HG03159 (cell line): ENCODE measurements at regions not wholly inside any gene's neighbourhood (a gene's known extent, or its start where the extent isn't known, plus 50 kb on each side); places are given as distances from the start of the nearest gene placed in this dataset.
"Not testable (repeated sequence)": the region's sequence is repeated elsewhere in the genome, so short reads cannot be mapped to it uniquely, and the experiment has no call there.

ENCODE experiments used
- ATAC-seq: cut with Tn5 transposase; IDR thresholded peaks from one replicate; pipeline ENCODE4 v1.9.1; 2021; ENCODE audit warnings: mild to moderate bottlenecking, moderate library complexity; ENCODE audit not compliant: unreplicated experiment

DNA sequence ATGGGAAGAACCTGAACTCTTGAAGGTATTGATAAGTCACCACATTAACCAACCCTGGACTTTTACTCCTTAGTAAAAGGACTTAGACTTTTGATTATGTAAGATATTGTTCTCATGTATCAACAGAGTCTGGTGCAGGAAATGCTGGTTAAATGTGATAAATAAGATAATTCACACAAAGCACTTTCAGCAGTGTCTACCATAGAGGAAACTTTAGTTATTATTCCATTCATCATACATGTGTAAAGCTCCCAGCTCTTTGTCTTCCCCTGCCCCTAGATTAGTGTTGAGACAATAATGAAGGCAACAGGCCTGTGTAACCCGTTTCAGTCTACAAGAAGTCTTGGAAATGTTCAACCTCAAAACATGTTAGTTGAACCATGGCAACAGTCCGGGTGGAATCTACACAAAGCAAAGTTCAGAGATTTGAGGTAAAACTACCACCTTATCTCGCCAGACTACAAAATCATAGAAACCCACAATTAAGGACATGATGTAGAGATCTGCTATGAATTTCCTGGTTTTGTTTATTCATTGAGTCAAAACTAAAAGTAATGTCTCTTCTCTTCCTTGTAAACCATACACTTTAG is 109.9 kb upstream of the ADO start:
- no peak for ATAC-seq

DNA sequence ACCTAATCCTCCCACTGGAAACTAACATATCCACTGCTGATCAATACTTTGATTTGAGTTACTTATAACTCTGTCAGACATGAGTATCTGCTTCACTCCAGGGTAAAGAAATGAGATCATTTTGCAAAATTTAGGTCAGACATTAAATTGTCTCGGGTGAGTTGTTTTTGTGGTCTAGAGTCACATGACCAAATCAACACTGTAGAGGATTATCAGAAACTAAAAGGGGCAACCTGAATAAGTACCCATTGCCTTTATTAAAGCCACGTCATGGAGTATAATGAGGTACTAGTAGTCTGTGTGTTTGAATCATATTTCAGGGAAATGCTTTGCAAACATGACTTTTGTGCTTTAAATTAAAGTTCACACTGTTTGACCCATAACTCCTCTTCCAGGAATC is 107.7 kb upstream of the ADO start:
- ATAC-seq = no peak

DNA sequence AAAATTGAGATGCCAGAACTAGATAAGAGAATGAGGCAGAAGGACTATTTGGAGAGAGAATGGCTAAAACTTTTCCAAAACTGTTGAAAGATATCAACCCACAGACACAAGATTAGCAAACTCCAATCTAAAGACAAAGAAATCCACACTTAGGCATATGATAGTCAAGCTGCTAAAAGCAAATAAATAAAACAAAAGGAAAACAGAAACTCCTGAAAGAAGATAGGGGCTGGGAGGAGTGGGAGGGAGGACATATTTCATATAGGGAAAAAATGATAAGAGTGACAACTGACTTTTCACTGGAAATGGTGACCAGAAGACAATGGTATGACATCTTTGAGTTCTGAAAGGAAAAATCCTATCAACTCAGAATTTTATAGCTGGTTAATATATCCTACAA is 105.4 kb upstream of the ADO start:
- ATAC-seq = no peak

DNA sequence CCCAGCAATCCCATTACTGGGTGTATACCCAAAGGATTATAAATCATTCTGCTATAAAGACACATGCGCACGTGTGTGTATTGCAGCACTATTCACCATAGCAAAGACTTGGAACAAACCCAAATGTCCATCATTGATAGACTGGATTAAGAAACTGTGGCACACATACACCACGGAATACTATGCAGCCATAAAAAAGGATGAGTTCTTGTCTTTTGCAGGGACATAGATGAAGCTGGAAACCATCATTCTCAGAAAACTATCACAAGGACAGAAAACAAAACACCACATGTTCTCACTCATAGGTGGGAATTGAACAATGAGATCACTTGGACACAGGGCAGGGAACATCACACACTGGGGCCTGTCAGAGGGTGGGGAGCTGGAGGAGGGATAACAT is 100.4 kb upstream of the ADO start:
- ATAC-seq = not testable (repeated sequence)

DNA sequence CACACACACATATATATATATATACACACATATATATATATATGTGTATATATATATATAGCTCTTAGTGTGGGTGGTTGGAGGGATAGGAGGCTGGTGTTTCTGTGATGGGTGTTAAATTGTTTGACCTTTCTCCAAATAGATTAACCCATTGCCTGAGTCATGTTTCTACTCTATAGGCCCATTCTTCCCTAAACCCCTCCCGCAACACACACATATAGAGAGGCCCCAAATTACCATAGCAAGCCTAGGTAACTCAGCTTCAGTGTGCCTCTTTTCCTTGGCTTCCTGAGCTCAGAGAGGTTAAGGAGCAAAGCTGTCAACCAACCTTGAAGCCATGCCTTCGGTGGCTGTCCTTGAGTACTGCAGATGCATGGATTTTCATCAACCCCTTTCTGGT is 98.7 kb upstream of the ADO start:
- ATAC-seq = no peak

DNA sequence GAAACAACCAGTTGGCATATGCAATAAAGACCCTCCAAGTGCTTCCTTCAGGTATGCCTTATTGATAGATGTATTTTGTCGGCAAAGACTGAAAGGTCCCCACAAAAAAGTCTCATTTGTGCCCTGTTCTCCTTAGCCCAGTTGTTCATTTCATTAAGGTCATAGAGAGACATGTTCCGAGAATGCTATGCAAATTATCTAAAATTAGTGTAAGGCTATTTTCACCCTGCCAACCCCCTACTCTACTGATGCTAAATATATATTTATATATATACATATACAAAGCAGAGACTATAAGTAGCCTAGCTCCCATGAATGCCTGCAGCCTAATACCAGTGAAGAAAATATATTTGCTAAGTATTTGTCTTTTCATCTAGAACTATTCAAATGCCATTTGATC is 96.7 kb upstream of the ADO start:
- ATAC-seq = peak; percentile 51

DNA sequence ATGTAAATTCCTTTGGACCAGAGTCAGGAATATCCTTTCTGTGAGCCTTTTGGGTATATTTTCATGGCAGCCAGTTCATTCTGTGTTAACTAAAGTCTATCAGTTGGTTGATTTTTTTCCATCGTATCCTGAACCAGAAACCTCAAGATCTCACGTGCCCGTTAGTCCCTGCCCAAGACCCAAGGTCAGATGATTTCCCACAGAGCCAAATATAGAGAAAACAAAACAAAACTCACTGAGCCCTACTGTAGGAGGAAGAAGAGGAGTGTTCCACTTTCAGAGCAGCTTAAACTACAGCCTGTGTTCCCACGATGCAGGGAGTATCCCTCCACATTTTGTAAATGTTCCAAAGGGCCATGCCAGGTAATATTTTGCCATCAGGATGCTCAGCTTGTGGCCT is 96.0 kb upstream of the ADO start:
- no peak for ATAC-seq

DNA sequence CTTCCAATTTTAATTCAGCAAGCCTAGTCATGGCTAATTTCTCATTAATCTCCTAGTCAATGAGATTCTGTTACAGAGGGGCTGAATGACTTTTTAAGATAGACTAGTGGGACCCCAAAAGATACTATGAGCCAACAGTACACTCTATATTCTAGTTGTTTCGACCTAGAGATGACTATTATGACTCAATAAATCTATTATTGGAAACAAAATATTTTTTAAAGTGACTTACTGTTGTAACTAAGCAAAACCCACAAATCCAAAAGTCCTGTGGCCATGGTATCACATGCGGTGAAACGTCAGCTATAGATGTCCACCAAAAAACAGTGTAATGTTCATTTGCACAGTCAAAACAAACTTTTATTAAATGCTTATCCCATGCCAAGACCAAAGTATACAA is 95.3 kb upstream of the ADO start:
- no peak for ATAC-seq

DNA sequence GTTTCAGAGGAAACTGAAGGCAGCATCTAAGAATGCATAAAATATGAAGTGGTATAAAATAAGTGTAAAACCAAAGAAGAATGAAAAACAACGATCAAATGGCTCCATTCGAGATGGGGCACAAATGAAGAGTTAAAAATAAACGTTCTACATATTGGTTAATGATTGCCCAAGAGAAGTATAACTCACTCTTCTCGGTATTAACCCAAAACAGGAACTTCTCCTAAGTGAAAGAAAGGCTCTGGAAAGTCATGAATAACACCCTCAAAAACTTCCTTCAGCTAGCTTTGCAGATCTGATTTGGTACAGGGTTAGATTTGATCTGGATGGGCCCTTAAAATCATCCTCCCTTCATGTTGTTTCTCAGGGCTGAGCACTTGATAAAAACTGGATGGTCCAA is 94.3 kb upstream of the ADO start:
- peak; percentile 51 for ATAC-seq

DNA sequence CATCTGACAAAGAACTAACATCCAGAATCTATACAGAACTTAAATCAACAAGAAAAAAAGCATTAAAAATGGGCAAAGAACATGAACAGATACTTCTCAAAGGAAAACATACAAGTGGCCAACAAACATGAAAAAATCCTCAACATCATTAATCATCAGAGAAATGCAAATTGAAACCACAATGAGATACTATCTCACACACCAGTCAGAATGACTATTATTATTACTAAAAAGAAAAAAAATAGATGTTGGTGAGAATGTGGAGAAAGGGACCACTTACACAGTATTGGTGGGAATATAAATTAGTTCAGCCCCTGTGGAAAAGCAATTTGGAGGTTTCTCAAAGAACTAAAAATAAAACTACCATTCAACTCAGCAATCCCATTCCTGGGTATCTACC is 89.1 kb upstream of the ADO start:
- ATAC-seq = no peak

DNA sequence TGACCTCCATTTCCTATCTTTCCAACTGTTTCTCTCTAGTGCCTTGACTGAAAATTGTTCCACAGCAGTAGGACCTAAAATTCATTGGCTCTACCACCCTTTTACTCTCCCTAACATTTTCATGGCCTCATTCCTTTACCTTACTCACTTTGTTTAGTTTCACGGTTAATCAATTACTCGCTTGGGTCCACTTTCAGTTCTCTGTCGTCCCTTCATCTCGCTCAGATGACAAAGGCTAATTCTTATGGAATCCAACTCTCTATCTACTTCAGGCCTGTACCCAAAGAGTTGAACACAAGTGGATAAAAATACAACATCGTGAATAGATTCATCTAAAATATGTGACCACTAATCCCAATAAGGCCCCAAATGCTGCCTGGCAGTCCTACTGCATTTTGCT is 85.9 kb upstream of the ADO start:
- ATAC-seq = no peak

DNA sequence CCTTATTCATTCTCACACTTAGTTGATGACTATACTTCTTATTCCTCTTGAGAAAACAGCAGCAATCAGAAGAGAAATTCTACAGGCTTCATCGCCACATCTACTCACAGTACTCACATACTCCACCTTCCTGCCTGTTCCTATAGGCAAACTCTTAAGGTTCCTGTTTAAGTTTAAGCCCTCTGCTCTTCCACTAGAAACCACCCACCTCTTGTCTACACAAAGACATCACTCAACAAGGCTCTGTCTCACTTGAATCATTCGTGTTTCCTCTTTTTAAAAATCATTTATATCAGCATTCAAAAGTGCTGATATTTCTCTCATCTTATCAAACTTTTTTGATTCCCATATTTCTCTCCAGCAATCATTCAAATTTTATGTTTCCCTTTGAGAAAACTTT is 85.5 kb upstream of the ADO start:
- no peak for ATAC-seq

DNA sequence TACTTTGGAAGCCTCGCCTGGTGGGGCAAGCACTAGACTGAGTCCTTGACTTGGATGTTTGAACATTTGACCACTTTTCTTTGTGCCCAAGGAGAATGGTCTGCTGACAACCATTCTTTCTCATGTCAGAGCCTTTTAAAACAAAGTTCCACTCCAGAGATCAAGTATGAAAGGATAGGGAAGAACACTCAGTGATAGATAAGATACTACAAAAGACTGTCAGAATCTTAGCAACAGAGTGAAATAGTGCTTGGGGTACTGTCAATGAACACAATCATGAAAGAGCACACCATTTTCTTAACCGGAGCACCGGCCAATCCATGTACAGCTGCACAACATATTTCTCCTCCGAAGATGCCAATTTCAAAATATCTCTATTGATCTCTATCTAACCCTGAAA is 82.8 kb upstream of the ADO start:
- ATAC-seq = no peak

DNA sequence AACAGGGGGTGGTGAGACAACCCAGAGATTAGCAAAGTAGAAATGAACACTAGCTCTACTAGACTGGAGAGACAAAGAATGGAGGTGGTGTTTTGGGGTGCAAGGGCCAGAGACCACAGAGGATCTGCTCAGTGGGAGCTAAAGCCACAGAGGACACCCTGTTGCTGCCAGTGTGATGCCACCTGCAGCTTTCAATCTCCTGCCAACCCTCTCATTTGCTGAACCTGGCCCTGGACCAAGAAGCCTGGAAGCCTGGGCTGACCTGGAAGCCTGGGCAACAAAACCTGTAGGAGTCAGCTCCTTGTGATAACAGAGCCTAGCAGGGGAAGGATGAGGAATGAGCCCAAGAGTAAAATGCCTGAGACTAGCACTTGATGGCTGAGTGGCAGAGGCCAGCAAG is 81.1 kb upstream of the ADO start:
- no peak for ATAC-seq

DNA sequence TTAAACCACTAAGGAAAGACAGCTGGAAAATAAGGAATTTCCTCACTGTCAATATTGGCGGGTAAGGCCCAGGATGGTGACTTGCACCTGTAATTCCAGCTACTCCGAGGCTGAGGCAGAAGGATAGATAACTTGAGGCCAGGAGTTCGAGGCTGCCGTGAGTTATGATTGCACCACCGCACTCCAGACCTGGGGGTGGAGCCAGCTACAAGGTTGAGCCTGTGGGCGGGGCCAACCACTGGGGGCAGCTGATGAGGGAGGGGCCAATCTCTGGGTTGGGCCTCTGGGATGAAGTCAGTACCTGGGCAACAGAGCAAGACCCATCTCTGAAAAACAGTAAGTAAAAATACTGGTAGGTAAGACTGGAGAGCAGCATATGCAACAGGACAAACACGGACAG is 80.1 kb upstream of the ADO start:
- no peak for ATAC-seq

DNA sequence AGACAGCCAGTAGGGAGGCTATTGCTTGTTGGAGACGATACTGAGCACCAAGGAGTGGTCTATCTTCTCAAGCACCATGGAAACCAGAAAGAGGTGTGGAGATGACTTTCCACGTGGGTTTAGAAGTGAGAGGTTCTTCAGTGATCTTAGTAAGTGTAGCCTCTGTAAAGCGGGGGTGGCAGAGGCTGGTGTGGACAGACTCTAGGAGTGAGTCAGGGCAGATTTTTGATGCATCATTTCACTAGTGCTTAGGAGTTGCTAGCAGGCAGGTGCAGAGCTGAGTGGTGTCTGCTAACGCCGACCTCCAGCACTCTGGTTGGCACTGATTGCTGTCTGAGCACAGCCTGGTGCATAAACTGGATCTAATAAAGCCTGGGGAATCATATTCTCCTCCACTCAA is 78.4 kb upstream of the ADO start:
- peak; percentile 87 for ATAC-seq

DNA sequence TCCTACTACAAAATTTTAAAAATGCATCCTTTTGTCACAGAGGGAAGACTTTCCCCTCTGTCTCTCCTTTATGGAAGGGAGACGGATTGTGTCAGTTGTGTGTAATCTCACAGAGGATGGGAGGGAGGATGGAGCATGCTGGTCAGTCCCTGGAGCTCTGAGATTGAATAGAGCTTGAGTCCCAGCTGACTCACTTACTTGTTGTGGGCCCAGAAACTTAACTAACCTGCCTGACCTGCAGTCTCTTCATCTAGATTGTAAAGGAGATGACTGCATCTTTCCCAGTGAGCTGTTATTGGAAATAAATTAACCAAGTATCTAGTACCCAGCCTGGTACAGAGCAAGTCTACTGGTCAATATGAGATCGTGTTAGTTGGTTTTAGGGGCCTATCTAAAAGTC is 77.9 kb upstream of the ADO start:
- ATAC-seq = no peak

DNA sequence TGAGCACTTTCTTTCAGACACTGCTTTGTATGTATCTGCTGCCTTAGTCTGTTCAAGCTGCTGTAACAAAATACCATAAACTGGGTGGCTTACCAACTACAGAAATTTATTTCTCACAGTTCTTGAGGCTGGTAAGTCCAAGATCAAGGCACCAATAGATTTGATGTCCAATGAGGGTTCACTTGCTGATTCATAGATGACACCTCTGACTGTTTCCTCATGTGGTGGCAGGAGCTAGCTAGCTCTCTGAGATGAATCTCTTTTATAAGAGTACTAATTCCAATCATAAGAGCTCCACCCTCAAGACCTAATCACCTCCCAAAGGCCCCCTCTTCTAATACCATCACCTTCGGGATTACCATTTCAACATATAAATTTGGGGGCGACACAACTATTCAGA is 76.6 kb upstream of the ADO start:
- ATAC-seq = no peak

DNA sequence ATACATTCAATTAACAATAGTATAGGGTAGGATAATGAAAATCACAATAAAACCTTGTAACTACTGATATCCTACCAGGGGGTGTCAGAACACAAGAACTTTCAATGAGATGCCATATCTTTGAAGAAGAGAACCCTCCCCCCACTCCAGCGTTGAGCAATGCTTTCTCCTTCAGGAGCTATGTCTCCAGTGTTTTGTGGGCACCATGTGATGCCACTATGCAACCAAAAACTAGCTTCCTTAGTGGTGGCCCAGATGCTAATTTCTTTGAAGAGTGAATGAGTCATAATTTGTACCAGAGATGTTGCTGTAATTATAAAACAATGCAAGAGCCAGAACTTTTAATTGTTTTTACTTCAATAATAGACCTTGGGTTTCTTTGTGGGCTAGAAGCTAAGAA is 76.0 kb upstream of the ADO start:
- no peak for ATAC-seq

DNA sequence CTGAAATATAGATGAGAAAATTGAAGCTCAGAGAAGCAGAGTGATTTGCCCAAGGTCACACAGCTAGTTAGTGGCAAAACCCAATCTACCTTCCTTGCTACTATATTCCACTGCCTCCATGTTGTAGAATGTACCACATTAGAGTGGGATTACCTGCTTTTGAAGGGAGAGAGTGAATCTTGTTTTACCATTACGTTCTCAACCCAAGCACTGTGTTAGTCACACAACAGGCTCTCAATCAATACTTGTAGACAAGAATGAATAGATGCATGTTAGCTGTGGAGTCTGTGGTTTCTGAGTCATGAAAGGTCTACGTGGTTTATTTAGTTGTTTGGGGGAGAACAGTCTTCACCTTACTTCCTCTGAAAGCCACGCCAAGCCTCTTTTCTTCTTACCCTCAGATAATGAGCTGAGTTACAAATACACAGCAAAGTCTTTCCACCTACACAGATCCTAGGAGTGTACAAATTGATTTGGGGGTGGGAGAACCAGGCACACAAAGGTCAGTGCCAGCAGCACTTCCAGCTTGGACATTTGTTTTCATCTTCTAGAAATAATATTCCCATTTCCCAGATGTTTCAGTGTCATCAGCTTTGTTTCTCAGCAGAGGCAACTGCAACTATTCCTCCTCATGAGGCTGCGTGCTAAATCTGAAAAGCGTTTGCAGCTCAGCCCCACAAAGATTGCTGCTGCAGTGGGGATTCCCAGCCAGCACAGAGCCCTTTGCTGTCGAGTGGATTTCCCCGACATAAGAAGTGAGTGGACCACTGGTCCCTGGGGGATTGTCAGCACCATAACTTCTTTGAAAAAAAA is 71.5 kb upstream of the ADO start:
- ATAC-seq = peak; percentile 71

DNA sequence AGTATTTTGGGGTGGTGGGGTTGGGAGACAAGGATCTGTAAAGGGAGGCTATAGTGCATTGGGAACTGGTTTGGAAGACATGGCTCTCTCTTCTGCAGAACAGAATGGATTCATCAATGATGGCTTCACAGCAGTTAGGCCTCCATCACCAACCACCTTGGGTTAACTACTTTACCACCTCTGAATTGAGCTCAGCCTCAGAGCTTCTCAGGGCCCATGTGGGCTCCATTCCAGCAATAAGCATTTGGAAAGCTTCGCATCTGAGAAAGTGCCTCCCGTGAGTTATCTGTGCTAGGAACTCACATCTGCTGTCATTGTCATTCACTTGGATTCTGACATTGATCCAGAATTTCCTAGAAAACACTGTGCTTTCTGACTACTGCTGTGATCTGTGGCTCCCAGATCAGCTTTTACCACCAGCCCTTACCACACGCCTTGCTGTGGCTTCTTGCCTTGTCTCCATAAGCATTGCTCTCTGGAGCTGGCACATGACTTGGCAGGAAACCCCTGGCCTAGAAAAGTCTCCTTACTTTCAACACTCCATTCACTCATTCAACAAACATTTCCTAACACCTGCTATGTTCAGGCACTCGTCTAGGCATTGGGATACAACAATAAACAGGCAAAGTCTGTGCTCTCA is 70.7 kb upstream of the ADO start:
- ATAC-seq = no peak

DNA sequence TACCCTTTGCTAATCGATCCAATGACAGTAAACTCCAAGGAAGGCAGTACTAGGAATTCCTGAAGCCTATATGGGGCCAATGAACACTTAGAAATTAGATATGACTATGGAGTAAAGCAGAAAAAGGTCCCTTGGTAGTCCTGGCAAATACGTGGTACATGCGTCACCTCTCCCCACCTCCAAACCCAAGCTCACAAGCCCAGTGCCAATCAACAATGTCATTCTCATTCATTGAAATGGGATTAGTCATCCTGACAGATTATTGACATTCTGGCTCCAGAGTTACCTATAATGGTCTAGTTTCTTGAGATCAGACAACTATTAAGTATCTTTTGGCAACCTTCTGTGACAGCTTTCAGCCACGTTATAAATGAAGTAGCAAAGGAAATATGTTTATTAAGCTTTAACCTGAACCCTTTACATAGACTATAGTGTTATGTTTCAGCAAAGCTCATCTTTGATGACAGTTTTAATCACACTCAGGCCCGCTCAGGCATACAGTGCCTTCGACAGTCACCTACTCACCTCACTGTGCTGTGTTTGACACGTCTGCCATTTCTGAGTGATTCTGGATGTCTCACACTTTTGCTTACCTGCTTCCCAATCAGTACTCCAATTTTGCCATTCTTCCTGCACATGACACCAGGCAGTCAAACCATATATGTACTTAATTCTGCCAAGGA is 69.6 kb upstream of the ADO start:
- ATAC-seq = no peak
